Prostate gland (tissue), 2 donors: ENCODE measurements at regions not wholly inside any gene's neighbourhood (a gene's known extent, or its start where the extent isn't known, plus 50 kb on each side); places are given as distances from the start of the nearest gene placed in this dataset.

ENCODE experiments used
- CTCF ChIP-seq, 4 experiments: fragments of 200-600 bp in 2 of 4; fragments of 450-650 bp in 2 of 4; sonication (generic) in 2 of 4; IDR thresholded peaks; 1 replicate in 3 of 4; 2 replicates in 1 of 4; pipeline ENCODE4 v1.5.1; 2016 to 2019; ENCODE audit warnings: antibody characterized with exemption in 4 of 4, mild to moderate bottlenecking in 2 of 4, moderate library complexity in 2 of 4
- POLR2A ChIP-seq: fragments of 450-650 bp; IDR thresholded peaks from one replicate; pipeline ENCODE4 v1.6.1; 2016; ENCODE audit warnings: antibody characterized with exemption, mild to moderate bottlenecking

DNA sequence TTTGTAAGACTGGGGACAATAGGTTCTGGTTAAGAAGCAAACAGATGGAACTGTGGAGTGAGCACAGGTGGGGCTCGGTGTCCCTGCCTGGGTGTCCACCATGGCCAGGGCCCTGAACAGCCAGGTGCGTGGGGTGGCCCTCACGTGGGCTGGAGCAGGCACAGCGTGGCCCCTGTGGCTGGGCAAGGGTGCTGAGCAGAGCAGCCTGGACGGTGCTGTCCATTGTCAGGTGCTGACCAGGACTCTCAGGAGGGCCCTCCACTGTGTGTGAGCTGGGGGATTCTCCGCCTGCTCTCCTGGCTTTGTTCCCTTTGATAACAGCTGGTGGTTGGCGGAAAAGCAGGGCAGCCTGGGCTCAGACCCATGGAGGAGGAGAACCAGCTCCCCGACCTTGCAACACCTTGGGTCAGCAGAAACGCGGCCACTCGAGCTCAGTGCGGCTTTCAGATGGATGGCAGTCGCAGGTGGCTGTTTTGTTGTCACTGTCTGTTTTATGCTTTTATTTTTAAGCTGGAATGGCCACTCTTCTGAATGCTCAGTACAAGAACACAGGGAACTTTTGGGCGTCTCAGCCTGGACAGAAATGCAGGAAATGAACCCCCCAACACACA lies 273.9 kb upstream of the ADARB2 start:
- TF ChIP-seq POLR2A (no peak), CTCF (IDR thresholded peaks at IDR 0.05) (no peak)
